ENCODE measurements at regions not wholly inside any gene's neighbourhood (a gene's known extent, or its start where the extent isn't known, plus 50 kb on each side); places are given as distances from the start of the nearest gene placed in this dataset.

DNA sequence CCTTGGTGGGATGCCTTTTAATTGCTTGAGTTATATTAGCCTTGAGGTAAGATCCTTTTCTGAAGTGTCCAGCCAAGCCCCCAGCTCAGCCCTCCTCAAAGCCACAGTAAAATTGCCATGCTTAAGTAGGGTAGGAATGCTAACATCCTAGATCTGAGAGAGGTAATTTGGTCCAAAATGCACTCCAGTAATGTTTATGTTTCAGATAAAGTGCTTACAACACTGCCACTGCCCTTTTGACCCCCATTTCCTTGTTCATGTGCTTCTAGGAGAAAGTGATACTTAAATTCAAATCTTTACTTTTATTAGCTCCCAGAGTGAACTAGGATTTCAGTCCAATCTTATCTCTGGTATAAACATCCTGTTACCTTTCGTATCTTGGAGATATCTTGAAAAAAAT, 318.0 kb downstream of the BMP2 start:
- TF ChIP-seq, protein P1, sequence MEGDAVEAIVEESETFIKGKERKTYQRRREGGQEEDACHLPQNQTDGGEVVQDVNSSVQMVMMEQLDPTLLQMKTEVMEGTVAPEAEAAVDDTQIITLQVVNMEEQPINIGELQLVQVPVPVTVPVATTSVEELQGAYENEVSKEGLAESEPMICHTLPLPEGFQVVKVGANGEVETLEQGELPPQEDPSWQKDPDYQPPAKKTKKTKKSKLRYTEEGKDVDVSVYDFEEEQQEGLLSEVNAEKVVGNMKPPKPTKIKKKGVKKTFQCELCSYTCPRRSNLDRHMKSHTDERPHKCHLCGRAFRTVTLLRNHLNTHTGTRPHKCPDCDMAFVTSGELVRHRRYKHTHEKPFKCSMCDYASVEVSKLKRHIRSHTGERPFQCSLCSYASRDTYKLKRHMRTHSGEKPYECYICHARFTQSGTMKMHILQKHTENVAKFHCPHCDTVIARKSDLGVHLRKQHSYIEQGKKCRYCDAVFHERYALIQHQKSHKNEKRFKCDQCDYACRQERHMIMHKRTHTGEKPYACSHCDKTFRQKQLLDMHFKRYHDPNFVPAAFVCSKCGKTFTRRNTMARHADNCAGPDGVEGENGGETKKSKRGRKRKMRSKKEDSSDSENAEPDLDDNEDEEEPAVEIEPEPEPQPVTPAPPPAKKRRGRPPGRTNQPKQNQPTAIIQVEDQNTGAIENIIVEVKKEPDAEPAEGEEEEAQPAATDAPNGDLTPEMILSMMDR (IDR thresholded peaks at IDR 0.05), result no peak
- TF ChIP-seq POLR2AphosphoS5 (IDR thresholded peaks at IDR 0.05; ENCODE audit: low read depth, low read length), result no peak

Measured in Panc1 (cell line).